Transverse colon (tissue), 4 donors: ENCODE measurements at regions not wholly inside any gene's neighbourhood (a gene's known extent, or its start where the extent isn't known, plus 50 kb on each side); places are given as distances from the start of the nearest gene placed in this dataset.
"Not testable (repeated sequence)": the region's sequence is repeated elsewhere in the genome, so short reads cannot be mapped to it uniquely, and the experiment has no call there.

Experiments used
- DNase-seq: peaks from one replicate; pipeline ENCODE4 v3.0.0-alpha.2; 2019
- H3K27ac ChIP-seq, 4 donors: fragments of 200-600 bp; sonication (generic); 2 replicates each; pipeline ENCODE4 v1.5.1; 2016 to 2018; ENCODE audit warnings: inconsistent platforms in 4 of 4
- H3K27me3 ChIP-seq: fragments of 200-600 bp; sonication (generic); 2 replicates; pipeline ENCODE4 v1.5.1; 2017; ENCODE audit warnings: inconsistent platforms
- H3K36me3 ChIP-seq, 4 donors: fragments of 200-600 bp; sonication (generic); 2 replicates each; pipeline ENCODE4 v1.5.1; 2017 to 2019; ENCODE audit warnings: inconsistent platforms in 4 of 4
- H3K4me1 ChIP-seq, 4 donors: fragments of 200-600 bp; sonication (generic); 2 replicates each; pipeline ENCODE4 v1.5.1; 2017 to 2020; ENCODE audit warnings: inconsistent platforms in 4 of 4
- H3K4me3 ChIP-seq, 4 donors: fragments of 200-600 bp; sonication (generic); 1 replicate in 1 of 4; 2 replicates in 3 of 4; pipeline versions ENCODE4 v1.5.1 to v1.6.1; 2017 to 2019; ENCODE audit warnings: inconsistent platforms in 4 of 4
- H3K9me3 ChIP-seq, 2 donors: fragments of 200-600 bp; sonication (generic); 2 replicates each; pipeline ENCODE4 v1.5.1; 2017 to 2019; ENCODE audit warnings: inconsistent platforms in 2 of 2
- CTCF ChIP-seq, 5 experiments: fragments of 200-600 bp in 3 of 5; fragments of 450-650 bp in 2 of 5; sonication (generic) in 3 of 5; IDR thresholded peaks; 1 replicate in 2 of 5; 2 replicates in 3 of 5; pipeline ENCODE4 v1.5.1; 2016 to 2017; ENCODE audit warnings: antibody characterized with exemption in 5 of 5, inconsistent platforms in 3 of 5, mild to moderate bottlenecking in 2 of 5, moderate library complexity in 1 of 5
- EP300 ChIP-seq: sonication (generic); formaldehyde crosslinking; IDR thresholded peaks from one replicate; pipeline ENCODE4 v1.6.1; 2017; ENCODE audit warnings: antibody characterized with exemption, low read depth
- POLR2A ChIP-seq: fragments of 450-650 bp; IDR thresholded peaks from one replicate; pipeline ENCODE4 v1.6.1; 2016; ENCODE audit warnings: antibody characterized with exemption, mild to moderate bottlenecking, moderate library complexity
- POLR2AphosphoS5 ChIP-seq, 3 donors: sonication (generic); formaldehyde crosslinking; IDR thresholded peaks; one replicate each; pipeline ENCODE4 v1.6.1; 2016; ENCODE audit warnings: antibody characterized with exemption in 3 of 3
- WGBS, 2 donors: methylation state at CpG; one replicate each; pipeline ENCODE4 v1.1.5; 2018; ENCODE audit warnings: low coverage in 1 of 2; 5-methylcytosine and 5-hydroxymethylcytosine counted together
- in situ Hi-C, 4 donors: fragments of 200-750 bp; cut with MboI; loops; one replicate each; pipeline versions ENCODE4 v1.15.0 to v1.15.1; 2017; ENCODE audit warnings: low sequenced_read_pairs in 3 of 4, low pct_ligation_motif_present in 1 of 4, low pct_unique_long_range_greater_than_20kb in 1 of 4
- intact Hi-C: fragments of 100-400 bp; cut with DNase I; formaldehyde crosslinking; loops from one replicate; pipeline ENCODE4 v1.15.1; 2023; ENCODE audit warnings: low total_unique reads

DNA sequence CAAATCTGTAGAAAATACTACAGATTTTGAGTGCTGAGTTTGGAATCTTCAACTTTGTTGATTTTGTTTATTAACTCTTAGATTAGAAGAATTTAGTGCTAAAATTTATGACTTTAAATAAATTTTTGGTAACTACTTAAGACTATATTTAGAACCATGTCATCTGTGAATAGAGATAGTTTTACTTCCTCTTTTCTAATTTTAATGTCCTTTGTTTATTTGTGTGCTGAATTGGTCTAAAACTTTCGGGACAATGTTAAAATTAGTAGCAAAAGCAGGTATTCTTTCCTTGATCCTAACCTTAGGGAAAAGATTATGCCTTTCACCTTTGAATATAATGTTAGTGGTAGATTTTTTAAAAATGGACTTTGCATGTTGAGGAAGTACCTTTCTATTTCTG is 119.7 kb upstream of the CXorf51A start:
- 33 to 44% methylated on average over 1 of the region's 1 CpG for WGBS, 2 donors
- Histone ChIP-seq H3K9me3 (no peaks in the 10 kb centered on the region), H3K4me3 (no peak overlapping the region), H3K36me3 (no peaks in the 10 kb centered on the region), H3K4me1 (no peaks in the 10 kb centered on the region), H3K27ac (no peak overlapping the region), H3K27me3 (no peaks in the 10 kb centered on the region)
- DNase-seq: no peak
- intact Hi-C loops (no loop called here), in situ Hi-C loops (no loop called here)
- TF ChIP-seq POLR2AphosphoS5 (IDR thresholded peaks at IDR 0.05) (no peak), POLR2A (no peak), CTCF (IDR thresholded peaks at IDR 0.05) (no peak), EP300 (no peak)

DNA sequence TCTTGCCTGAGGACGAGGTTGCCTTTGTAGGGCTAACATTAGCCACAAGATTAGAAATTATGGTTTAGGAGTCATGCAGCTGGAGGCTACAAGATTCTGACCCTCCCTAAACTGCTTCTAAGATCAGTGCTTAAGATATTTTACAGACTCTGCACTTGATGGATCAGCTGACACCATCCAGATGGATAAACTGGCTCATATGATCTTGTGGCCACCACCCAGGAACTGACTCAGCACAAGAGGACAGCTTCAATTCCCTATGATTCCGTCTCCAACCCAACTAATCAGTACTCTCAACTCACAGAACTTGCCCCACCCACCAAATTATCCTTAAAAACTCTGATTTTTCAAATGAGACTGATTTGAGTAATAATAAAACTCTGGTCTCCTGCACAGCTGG is 118.5 kb upstream of the CXorf51A start:
- H3K9me3 ChIP-seq, in situ Hi-C loops, H3K4me1 ChIP-seq, H3K36me3 ChIP-seq, H3K4me3 ChIP-seq, DNase-seq, H3K27ac ChIP-seq, H3K27me3 ChIP-seq: not testable (repeated sequence)
- 42% methylated on average over 2 of the region's 2 CpGs; no CpG with 5 or more reads in 1 of the 2 donors for WGBS, 2 donors
- intact Hi-C loops: loop anchor here (1.0 kb wide), 1 partner anchor 21 kb away; no protein-coding TSS in a partner anchor

- no peak for DNase-seq
- Histone ChIP-seq H3K27me3 (no peaks in the 10 kb centered on the region), H3K9me3 (no peaks in the 10 kb centered on the region), H3K4me3 (no peak overlapping the region), H3K36me3 (no peaks in the 10 kb centered on the region), H3K27ac (no peak overlapping the region), H3K4me1 (no peaks in the 10 kb centered on the region)
- TF ChIP-seq EP300: no peak
- TF ChIP-seq POLR2A: no peak
- no peak for TF ChIP-seq CTCF (IDR thresholded peaks at IDR 0.05)
- no peak for TF ChIP-seq POLR2AphosphoS5 (IDR thresholded peaks at IDR 0.05)
- intact Hi-C loops: no loop called here
- in situ Hi-C loops: no loop called here
These were observed 106.7 kb upstream of the CXorf51A start for GRCh38 chrX:146921204-146921603.

DNA sequence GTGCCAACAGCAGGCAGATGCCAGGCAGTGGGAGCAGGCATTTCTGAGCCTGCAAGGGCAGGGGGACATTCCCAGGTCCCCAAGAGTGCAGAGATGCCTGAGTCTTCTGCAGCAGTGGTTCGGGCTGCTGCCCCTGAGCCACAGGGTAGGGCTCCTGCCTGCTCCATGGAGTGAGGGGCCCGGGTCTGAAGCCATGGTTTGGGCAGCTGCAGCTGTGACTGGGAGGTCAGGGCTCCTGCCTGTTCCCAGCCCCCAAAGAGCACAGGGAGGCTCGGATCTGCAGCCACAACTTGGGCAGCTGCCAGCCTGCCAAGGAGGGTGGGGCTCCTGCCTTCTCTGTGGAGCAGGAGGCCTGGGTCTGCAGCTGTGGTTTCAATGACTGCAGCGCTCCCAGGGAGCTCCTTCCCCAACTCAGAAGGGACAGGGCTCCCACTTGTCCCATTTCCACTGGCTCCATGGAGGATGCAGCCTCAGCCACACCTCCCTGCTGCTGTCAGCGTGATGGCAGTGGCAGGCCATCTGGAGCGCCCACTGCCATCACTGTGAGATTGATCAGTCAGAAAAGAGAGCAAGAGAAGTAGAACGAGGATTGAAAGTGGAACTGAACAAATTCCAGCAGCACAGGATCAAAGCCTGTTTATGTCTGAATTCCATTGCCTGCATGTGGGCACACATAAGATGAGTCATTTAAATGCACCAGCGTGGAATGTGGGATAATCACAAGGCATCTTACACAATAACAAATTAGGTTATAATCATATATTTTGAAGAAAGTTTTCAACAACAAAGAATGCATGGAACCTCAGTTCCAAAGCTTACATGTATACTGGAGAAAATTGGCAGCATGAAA is 93.1 kb upstream of the CXorf51A start:
- intact Hi-C loops: no loop called here
- Histone ChIP-seq H3K4me1 (no peaks in the 10 kb centered on the region), H3K36me3 (no peaks in the 10 kb centered on the region), H3K9me3 (no peaks in the 10 kb centered on the region), H3K27ac (no peak overlapping the region), H3K4me3 (no peak overlapping the region), H3K27me3 (no peaks in the 10 kb centered on the region)
- in situ Hi-C loops: no loop called here
- no peak for DNase-seq
- TF ChIP-seq CTCF (IDR thresholded peaks at IDR 0.05): no peak
- TF ChIP-seq EP300: no peak
- TF ChIP-seq POLR2AphosphoS5 (IDR thresholded peaks at IDR 0.05): no peak
- no peak for TF ChIP-seq POLR2A
- WGBS, 2 donors: 63% methylated on average over 6 of the region's 8 CpGs; no CpG with 5 or more reads in 1 of the 2 donors

GRCh38 chrX:146906166-146906565 is 91.6 kb upstream of the CXorf51A start:
- no peak for DNase-seq
- Histone ChIP-seq H3K4me3 (no peak overlapping the region), H3K27me3 (no peaks in the 10 kb centered on the region), H3K27ac (no peak overlapping the region), H3K36me3 (no peaks in the 10 kb centered on the region), H3K4me1 (no peaks in the 10 kb centered on the region), H3K9me3 (no peaks in the 10 kb centered on the region)
- WGBS, 2 donors: 17 to 56% methylated on average over 2 to 5 of the region's 5 CpGs
- in situ Hi-C loops: no loop called here
- intact Hi-C loops: no loop called here
- TF ChIP-seq POLR2AphosphoS5 (IDR thresholded peaks at IDR 0.05) (no peak), EP300 (no peak), CTCF (IDR thresholded peaks at IDR 0.05) (no peak), POLR2A (no peak)
